ENCODE measurements at regions not wholly inside any gene's neighbourhood (a gene's known extent, or its start where the extent isn't known, plus 50 kb on each side); places are given as distances from the start of the nearest gene placed in this dataset.

- BruUV-seq (replicated peaks): no TSS peak
- no peaks in the 10 kb centered on the region for H3K27me3 ChIP-seq (ENCODE audit: insufficient read depth, low read length)
- no peaks in the 10 kb centered on the region for H3K9me2 ChIP-seq (ENCODE audit: insufficient read depth)
- H3K36me3 ChIP-seq (ENCODE audit: control insufficient read depth in 1 of 2, insufficient read depth in 2 of 2, low read length in 2 of 2): no peaks in the 10 kb centered on the region
- POLR2A ChIA-PET: no interaction called here
- H4K20me1 ChIP-seq (ENCODE audit: insufficient read depth): no peaks in the 10 kb centered on the region
- DNase-seq (ENCODE audit: low read depth, low spot score) (no peak), ATAC-seq (no peak)
- no peak overlapping the region for H3K4me3 ChIP-seq (replicated peaks in 1 of 2; ENCODE audit: low read depth in 1 of 2, low read length in 2 of 2)
- intact Hi-C loops (cut with micrococcal nuclease): no loop called here
- TF ChIP-seq ATF3 (IDR thresholded peaks at IDR 0.05) (no peak), CBX3 (IDR thresholded peaks at IDR 0.05; ENCODE audit: low read depth) (no peak), SIN3A (IDR thresholded peaks at IDR 0.05; ENCODE audit: low read depth) (no peak), SRF (IDR thresholded peaks at IDR 0.05; ENCODE audit: low read depth) (no peak), EZH2 (IDR thresholded peaks at IDR 0.05) (no peak), JUND (IDR thresholded peaks at IDR 0.05) (no peak), CEBPB (IDR thresholded peaks at IDR 0.05; ENCODE audit: low read depth) (no peak), ELF1 (IDR thresholded peaks at IDR 0.05; ENCODE audit: borderline replicate concordance, low read depth) (no peak), ZBTB33 (IDR thresholded peaks at IDR 0.05; ENCODE audit: extremely low read depth, insufficient replicate concordance, low read length) (no peak), EGR1 (IDR thresholded peaks at IDR 0.05; ENCODE audit: low read depth) (no peak), SP1 (IDR thresholded peaks at IDR 0.05; ENCODE audit: low read depth) (no peak), POLR2AphosphoS5 (IDR thresholded peaks at IDR 0.05; ENCODE audit: low read depth, low read length) (no peak), ZNF274 (IDR thresholded peaks at IDR 0.05; ENCODE audit: low read depth, low read length) (no peak)
- no peak overlapping the region for H3K9ac ChIP-seq (ENCODE audit: low read length)
- no peak overlapping the region for H2AFZ ChIP-seq (ENCODE audit: low read depth, low read length, poor library complexity, severe bottlenecking)
- H3K27ac ChIP-seq (ENCODE audit: low read depth, low read length): no peak overlapping the region
- H3K4me1 ChIP-seq (ENCODE audit: control insufficient read depth in 1 of 2, insufficient read depth in 2 of 2, low read length in 2 of 2): no peaks in the 10 kb centered on the region
- no peaks in the 10 kb centered on the region for H3K9me3 ChIP-seq (ENCODE audit: control insufficient read depth in 1 of 2, insufficient read depth in 1 of 2, low read depth in 1 of 2, low read length in 2 of 2)
- RAD21 ChIA-PET (ENCODE audit: low non-redundant PET in 1 of 2, low total read pairs in 2 of 2, uncharacterized antibody in 2 of 2, unreplicated experiment in 2 of 2): no interaction called here
- no peak overlapping the region for H3K4me2 ChIP-seq (ENCODE audit: low read length)
- no peaks in the 10 kb centered on the region for H3K79me2 ChIP-seq (ENCODE audit: insufficient read depth, low read length)
- CTCF ChIA-PET: no interaction called here
These were observed 125.1 kb upstream of the ITGA4 start for GRCh38 chr2:181332044-181332605.

All from HCT116 (cell line).